GM21825 (cell line): ENCODE measurements at regions not wholly inside any gene's neighbourhood (a gene's known extent, or its start where the extent isn't known, plus 50 kb on each side); places are given as distances from the start of the nearest gene placed in this dataset.
"Not testable (repeated sequence)": the region's sequence is repeated elsewhere in the genome, so short reads cannot be mapped to it uniquely, and the experiment has no call there.

Source experiments
- ATAC-seq: cut with Tn5 transposase; IDR thresholded peaks from one replicate; pipeline ENCODE4 v1.9.1; 2021; ENCODE audit warnings: mild to moderate bottlenecking, moderate library complexity; ENCODE audit not compliant: unreplicated experiment

DNA sequence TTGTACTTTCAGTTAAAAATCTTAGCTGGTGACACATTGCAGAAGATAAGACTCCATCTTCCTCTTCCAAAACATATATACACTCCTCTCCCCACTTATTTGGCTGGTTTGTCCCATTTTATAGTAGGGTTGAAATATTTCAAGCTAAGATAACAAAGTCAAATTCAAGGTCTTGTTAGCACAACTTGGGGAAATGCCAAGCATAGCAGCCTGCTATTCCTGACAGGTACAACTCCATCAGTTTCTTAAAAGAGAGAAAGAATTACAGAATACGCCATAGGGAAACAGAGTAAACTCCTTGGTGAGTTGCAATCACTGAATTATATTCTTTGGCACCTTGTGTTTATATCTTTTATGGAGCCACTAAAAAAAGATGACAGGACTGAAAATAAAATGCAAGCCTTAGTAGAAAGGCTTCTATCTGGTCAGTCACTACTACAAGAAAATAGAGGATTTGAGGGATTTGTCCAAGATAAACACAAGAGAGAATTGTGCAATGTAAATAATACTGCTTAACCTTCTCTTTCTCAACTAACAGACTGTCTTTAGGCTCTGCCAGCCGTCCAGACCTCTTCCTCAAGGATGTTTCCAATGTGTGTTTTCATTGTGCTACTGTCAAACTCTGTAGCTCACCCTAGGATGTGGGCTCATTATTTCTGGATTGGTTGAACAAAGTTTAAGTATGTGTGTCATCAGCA is 170.3 kb downstream of the VEGFC start:
- no peak for ATAC-seq

DNA sequence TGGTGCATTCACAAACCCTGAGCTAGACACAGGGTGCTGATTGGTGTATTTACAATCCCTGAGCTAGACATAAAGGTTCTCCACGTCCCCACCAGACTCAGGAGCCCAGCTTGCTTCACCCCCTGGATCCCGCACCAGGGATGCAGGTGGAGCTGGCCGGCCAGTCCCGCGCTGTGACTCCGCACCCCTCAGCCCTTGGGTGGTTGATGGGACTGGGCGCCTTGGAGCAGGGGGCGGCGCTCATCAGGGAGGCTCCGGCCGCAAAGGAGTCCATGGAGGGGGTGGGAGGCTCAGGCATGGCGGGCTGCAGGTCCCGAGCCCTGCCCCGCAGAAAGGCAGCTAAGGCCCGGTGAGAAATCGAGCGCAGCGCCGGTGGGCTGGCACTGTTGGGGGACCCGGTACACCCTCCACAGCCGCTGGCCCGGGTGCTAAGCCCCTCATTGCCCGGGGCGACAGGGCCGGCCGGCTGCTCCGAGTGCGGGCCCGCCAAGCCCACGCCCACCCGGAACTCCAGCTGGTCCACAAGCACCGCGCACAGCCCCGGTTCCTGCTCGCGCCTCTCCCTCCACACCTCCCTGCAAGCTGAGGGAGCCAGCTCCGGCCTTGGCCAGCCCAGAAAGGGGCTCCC is 167.6 kb downstream of the VEGFC start:
- ATAC-seq: not testable (repeated sequence)

GRCh38 chr4:176627916-176628315 is 164.8 kb downstream of the VEGFC start:
- ATAC-seq: no peak

- ATAC-seq: no peak
Measured at GRCh38 chr4:176631611-176632010, 161.1 kb downstream of the VEGFC start.
